A549 (cell line): ENCODE measurements at regions not wholly inside any gene's neighbourhood (a gene's known extent, or its start where the extent isn't known, plus 50 kb on each side); places are given as distances from the start of the nearest gene placed in this dataset.

Experiments used
- CBX2 ChIP-seq: fragments of 200-600 bp; sonication (generic); IDR thresholded peaks from 2 replicates; pipeline ENCODE4 v1.6.1; 2016; ENCODE audit warnings: low read depth, mild to moderate bottlenecking, borderline replicate concordance
- CEBPB ChIP-seq, 2 experiments: fragments of >200 bp in 1 of 2; sonication (Bioruptor Twin) in 1 of 2; formaldehyde crosslinking in 1 of 2; IDR thresholded peaks; 2 replicates each; pipeline ENCODE4 v1.6.1; 2012 to 2016
- EHF ChIP-seq: fragments of 250-450 bp; sonication (Bioruptor Pico); IDR thresholded peaks from 2 replicates; pipeline ENCODE4 v1.5.0; 2020; ENCODE audit warnings: mild to moderate bottlenecking
- EHMT2 ChIP-seq: fragments of 200-600 bp; sonication (generic); IDR thresholded peaks from 2 replicates; pipeline ENCODE4 v1.6.1; 2016; ENCODE audit warnings: antibody characterized with exemption, low read depth, mild to moderate bottlenecking, moderate library complexity
- GATA3 ChIP-seq: IDR thresholded peaks from 2 replicates; pipeline ENCODE4 v1.6.1; 2012; ENCODE audit warnings: borderline replicate concordance
- HOXB13 ChIP-seq: fragments of 250-450 bp; sonication (Bioruptor Pico); IDR thresholded peaks from 2 replicates; pipeline ENCODE4 v1.5.0; 2020; ENCODE audit warnings: low read depth, mild to moderate bottlenecking, moderate library complexity
- POLR2A ChIP-seq: IDR thresholded peaks from 2 replicates; pipeline ENCODE4 v1.6.1; 2012; ENCODE audit warnings: mild to moderate bottlenecking, low read length
- RFX5 ChIP-seq: fragments of 450-650 bp; IDR thresholded peaks from 2 replicates; pipeline ENCODE4 v1.7.1; 2014; ENCODE audit warnings: antibody characterized with exemption, mild to moderate bottlenecking, moderate library complexity
- TFCP2L1 ChIP-seq: fragments of 250-450 bp; sonication (Bioruptor Pico); IDR thresholded peaks from 2 replicates; pipeline ENCODE4 v1.5.0; 2021; ENCODE audit warnings: mild to moderate bottlenecking
- TF ChIP-seq, protein P1 (sequence below): IDR thresholded peaks from 2 replicates; pipeline ENCODE4 v1.6.1; 2012
- TF ChIP-seq, protein P2 (sequence below): fragments of 200-600 bp; sonication (generic); IDR thresholded peaks from 2 replicates; pipeline ENCODE4 v1.6.1; 2016; ENCODE audit warnings: antibody characterized with exemption, mild to moderate bottlenecking, moderate library complexity
- TF ChIP-seq, protein P3 (sequence below): fragments of >200 bp; sonication (Bioruptor Twin); formaldehyde crosslinking; IDR thresholded peaks from 3 replicates; pipeline ENCODE4 v1.5.1; 2016

DNA sequence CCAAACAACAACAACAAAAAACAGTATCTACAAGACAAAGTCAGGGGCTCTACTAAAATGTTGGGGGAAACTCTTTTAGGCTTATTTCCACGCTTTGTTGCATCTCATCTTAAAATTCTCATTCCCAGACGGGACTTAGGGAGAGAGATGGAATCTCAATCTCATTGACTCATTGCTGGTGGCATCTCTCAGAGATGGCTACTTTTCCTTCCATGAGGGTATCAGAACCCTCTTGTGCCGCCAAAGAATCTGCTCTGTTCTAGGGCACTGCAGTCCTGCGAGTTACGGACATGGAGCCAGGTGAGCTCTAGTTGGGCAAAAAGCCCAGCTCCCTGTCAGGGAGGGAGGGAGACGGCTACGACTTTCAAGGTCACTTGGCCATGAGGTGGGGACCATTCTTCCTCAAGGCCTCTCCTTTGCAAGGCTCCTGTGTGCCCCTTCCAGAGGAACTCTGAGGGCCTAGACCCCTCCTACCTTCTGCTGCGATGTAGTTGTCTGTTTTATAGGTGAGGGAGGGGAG is 68.0 kb downstream of the MYCN start:
- TF ChIP-seq, protein P1, sequence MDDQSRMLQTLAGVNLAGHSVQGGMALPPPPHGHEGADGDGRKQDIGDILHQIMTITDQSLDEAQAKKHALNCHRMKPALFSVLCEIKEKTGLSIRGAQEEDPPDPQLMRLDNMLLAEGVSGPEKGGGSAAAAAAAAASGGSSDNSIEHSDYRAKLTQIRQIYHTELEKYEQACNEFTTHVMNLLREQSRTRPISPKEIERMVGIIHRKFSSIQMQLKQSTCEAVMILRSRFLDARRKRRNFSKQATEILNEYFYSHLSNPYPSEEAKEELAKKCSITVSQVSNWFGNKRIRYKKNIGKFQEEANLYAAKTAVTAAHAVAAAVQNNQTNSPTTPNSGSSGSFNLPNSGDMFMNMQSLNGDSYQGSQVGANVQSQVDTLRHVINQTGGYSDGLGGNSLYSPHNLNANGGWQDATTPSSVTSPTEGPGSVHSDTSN: no peak
- TF ChIP-seq, protein P2, sequence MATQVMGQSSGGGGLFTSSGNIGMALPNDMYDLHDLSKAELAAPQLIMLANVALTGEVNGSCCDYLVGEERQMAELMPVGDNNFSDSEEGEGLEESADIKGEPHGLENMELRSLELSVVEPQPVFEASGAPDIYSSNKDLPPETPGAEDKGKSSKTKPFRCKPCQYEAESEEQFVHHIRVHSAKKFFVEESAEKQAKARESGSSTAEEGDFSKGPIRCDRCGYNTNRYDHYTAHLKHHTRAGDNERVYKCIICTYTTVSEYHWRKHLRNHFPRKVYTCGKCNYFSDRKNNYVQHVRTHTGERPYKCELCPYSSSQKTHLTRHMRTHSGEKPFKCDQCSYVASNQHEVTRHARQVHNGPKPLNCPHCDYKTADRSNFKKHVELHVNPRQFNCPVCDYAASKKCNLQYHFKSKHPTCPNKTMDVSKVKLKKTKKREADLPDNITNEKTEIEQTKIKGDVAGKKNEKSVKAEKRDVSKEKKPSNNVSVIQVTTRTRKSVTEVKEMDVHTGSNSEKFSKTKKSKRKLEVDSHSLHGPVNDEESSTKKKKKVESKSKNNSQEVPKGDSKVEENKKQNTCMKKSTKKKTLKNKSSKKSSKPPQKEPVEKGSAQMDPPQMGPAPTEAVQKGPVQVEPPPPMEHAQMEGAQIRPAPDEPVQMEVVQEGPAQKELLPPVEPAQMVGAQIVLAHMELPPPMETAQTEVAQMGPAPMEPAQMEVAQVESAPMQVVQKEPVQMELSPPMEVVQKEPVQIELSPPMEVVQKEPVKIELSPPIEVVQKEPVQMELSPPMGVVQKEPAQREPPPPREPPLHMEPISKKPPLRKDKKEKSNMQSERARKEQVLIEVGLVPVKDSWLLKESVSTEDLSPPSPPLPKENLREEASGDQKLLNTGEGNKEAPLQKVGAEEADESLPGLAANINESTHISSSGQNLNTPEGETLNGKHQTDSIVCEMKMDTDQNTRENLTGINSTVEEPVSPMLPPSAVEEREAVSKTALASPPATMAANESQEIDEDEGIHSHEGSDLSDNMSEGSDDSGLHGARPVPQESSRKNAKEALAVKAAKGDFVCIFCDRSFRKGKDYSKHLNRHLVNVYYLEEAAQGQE: no peak
- TF ChIP-seq POLR2A (no peak), HOXB13 (CRISPR knock-in tag) (no peak), RFX5 (no peak), TFCP2L1 (CRISPR knock-in tag) (no peak), EHF (no peak), GATA3 (no peak), CBX2 (no peak), EHMT2 (no peak), CEBPB (IDR thresholded peaks at IDR 0.05) (no peak)
- TF ChIP-seq, protein P3, sequence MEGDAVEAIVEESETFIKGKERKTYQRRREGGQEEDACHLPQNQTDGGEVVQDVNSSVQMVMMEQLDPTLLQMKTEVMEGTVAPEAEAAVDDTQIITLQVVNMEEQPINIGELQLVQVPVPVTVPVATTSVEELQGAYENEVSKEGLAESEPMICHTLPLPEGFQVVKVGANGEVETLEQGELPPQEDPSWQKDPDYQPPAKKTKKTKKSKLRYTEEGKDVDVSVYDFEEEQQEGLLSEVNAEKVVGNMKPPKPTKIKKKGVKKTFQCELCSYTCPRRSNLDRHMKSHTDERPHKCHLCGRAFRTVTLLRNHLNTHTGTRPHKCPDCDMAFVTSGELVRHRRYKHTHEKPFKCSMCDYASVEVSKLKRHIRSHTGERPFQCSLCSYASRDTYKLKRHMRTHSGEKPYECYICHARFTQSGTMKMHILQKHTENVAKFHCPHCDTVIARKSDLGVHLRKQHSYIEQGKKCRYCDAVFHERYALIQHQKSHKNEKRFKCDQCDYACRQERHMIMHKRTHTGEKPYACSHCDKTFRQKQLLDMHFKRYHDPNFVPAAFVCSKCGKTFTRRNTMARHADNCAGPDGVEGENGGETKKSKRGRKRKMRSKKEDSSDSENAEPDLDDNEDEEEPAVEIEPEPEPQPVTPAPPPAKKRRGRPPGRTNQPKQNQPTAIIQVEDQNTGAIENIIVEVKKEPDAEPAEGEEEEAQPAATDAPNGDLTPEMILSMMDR: no peak
